Right renal cortex interstitium (tissue), 3 donors: ENCODE measurements at regions not wholly inside any gene's neighbourhood (a gene's known extent, or its start where the extent isn't known, plus 50 kb on each side); places are given as distances from the start of the nearest gene placed in this dataset.
"Not testable (repeated sequence)": the region's sequence is repeated elsewhere in the genome, so short reads cannot be mapped to it uniquely, and the experiment has no call there.

Experiments used
- DNase-seq, 3 donors: peaks; one replicate each; pipeline ENCODE4 v3.0.0-alpha.2; 2013; ENCODE audit warnings: low read depth in 3 of 3, low spot score in 2 of 3

- no peak for DNase-seq
Observed at GRCh38 chr12:16893426-16893825, 287.5 kb upstream of the LMO3 start.

GRCh38 chr12:16891673-16892072 lies 285.7 kb upstream of the LMO3 start:
- DNase-seq: no peak

- DNase-seq: no peak
Observed at GRCh38 chr12:16884819-16885218, 278.9 kb upstream of the LMO3 start.

- no peak for DNase-seq
Observed at GRCh38 chr12:16884056-16884455, 278.1 kb upstream of the LMO3 start.

GRCh38 chr12:16881986-16882570 lies 276.1 kb upstream of the LMO3 start:
- no peak for DNase-seq

GRCh38 chr12:16880864-16881285 lies 274.9 kb upstream of the LMO3 start:
- DNase-seq: peak in 2 of 3 donors; percentile 12 to 13

- no peak for DNase-seq
Observed at GRCh38 chr12:16870845-16871244, 264.9 kb upstream of the LMO3 start.

GRCh38 chr12:16863742-16864141 lies 257.8 kb upstream of the LMO3 start:
- no peak for DNase-seq

GRCh38 chr12:16857456-16857923 lies 251.5 kb upstream of the LMO3 start:
- DNase-seq: no peak

- DNase-seq: no peak
Observed at GRCh38 chr12:16854465-16854864, 248.5 kb upstream of the LMO3 start.

- DNase-seq: no peak
Observed at GRCh38 chr12:16849473-16849872, 243.5 kb upstream of the LMO3 start.

GRCh38 chr12:16844875-16845274 lies 238.9 kb upstream of the LMO3 start:
- no peak for DNase-seq

GRCh38 chr12:16833376-16834015 lies 227.5 kb upstream of the LMO3 start:
- no peak for DNase-seq

- no peak for DNase-seq
Observed at GRCh38 chr12:16828891-16829290, 222.9 kb upstream of the LMO3 start.

- no peak for DNase-seq
Observed at GRCh38 chr12:16807731-16808130, 201.8 kb upstream of the LMO3 start.

GRCh38 chr12:16796168-16796567 lies 190.2 kb upstream of the LMO3 start:
- DNase-seq: no peak

GRCh38 chr12:16789204-16789790 lies 183.3 kb upstream of the LMO3 start:
- peak in 1 of 3 donors; percentile 0 for DNase-seq

GRCh38 chr12:16788506-16789203 lies 182.7 kb upstream of the LMO3 start:
- no peak for DNase-seq

- no peak for DNase-seq
Observed at GRCh38 chr12:16785953-16786352, 180.0 kb upstream of the LMO3 start.

GRCh38 chr12:16785524-16785923 lies 179.6 kb upstream of the LMO3 start:
- no peak for DNase-seq

- DNase-seq: not testable (repeated sequence)
Observed at GRCh38 chr12:16769129-16769528, 163.2 kb upstream of the LMO3 start.

- no peak for DNase-seq
Observed at GRCh38 chr12:16766736-16767135, 160.8 kb upstream of the LMO3 start.
